CD4-positive, alpha-beta T cell treated with Interleukin-1 beta for 1 hour (primary cell): ENCODE measurements at regions not wholly inside any gene's neighbourhood (a gene's known extent, or its start where the extent isn't known, plus 50 kb on each side); places are given as distances from the start of the nearest gene placed in this dataset.
A peak's percentile ranks its signal among the peaks of the same experiment; 100 is the strongest.
"Not testable (repeated sequence)": the region's sequence is repeated elsewhere in the genome, so short reads cannot be mapped to it uniquely, and the experiment has no call there.

ENCODE experiments used
- DNase-seq, 2 donors: peaks; one replicate each; pipeline ENCODE4 v3.0.0-alpha.2; 2020 to 2022

GRCh38 chr22:22374163-22374562 lies 129.6 kb downstream of the VPREB1 start:
- no peak for DNase-seq

- DNase-seq: no peak
Observed at GRCh38 chr22:22374579-22374978, 130.0 kb downstream of the VPREB1 start.

GRCh38 chr22:22375576-22376351 lies 131.2 kb downstream of the VPREB1 start:
- DNase-seq: no peak

GRCh38 chr22:22376352-22376706 lies 131.7 kb downstream of the VPREB1 start:
- no peak for DNase-seq

- not testable (repeated sequence) for DNase-seq
Observed at GRCh38 chr22:22376884-22377283, 131.7 kb downstream of the ZNF280B start.

- DNase-seq: no peak
Observed at GRCh38 chr22:22377335-22377734, 131.2 kb downstream of the ZNF280B start.

- DNase-seq: no peak
Observed at GRCh38 chr22:22378446-22379415, 129.8 kb downstream of the ZNF280B start.

- peak in 1 of 2 donors; percentile 67 for DNase-seq
Observed at GRCh38 chr22:22380098-22381030, 128.2 kb downstream of the ZNF280B start.

GRCh38 chr22:22381292-22381691 lies 127.2 kb downstream of the ZNF280B start:
- not testable (repeated sequence) for DNase-seq

GRCh38 chr22:22384267-22384666 lies 124.3 kb downstream of the ZNF280B start:
- no peak for DNase-seq

- DNase-seq: no peak
Observed at GRCh38 chr22:22384668-22385244, 123.8 kb downstream of the ZNF280B start.

GRCh38 chr22:22386602-22387385 lies 121.7 kb downstream of the ZNF280B start:
- no peak for DNase-seq

GRCh38 chr22:22387386-22387736 lies 121.2 kb downstream of the ZNF280B start:
- DNase-seq: no peak

- DNase-seq: no peak
Observed at GRCh38 chr22:22388090-22388489, 120.5 kb downstream of the ZNF280B start.

GRCh38 chr22:22388494-22388893 lies 120.0 kb downstream of the ZNF280B start:
- no peak for DNase-seq

GRCh38 chr22:22389467-22389866 lies 119.1 kb downstream of the ZNF280B start:
- no peak for DNase-seq

GRCh38 chr22:22390989-22391388 lies 117.6 kb downstream of the ZNF280B start:
- DNase-seq: no peak

- DNase-seq: no peak
Observed at GRCh38 chr22:22391543-22391942, 117.0 kb downstream of the ZNF280B start.

GRCh38 chr22:22392131-22392530 lies 116.4 kb downstream of the ZNF280B start:
- no peak for DNase-seq

GRCh38 chr22:22394591-22394990 lies 114.0 kb downstream of the ZNF280B start:
- peak in 1 of 2 donors; percentile 42 for DNase-seq

- DNase-seq: peak in 1 of 2 donors; percentile 36
Observed at GRCh38 chr22:22395245-22395644, 113.3 kb downstream of the ZNF280B start.
